SK-N-SH treated with all-trans-retinoic acid at 6 μM for 48 hours (cell line): ENCODE measurements at regions not wholly inside any gene's neighbourhood (a gene's known extent, or its start where the extent isn't known, plus 50 kb on each side); places are given as distances from the start of the nearest gene placed in this dataset.
A peak's percentile ranks its signal among the peaks of the same experiment; 100 is the strongest.

Experiments
- ATAC-seq: fragments of 200-7000 bp; cut with Tn5 transposase; 3 replicates; pipeline ENCODE4 v1.9.1; 2020; ENCODE audit warnings: mild to moderate bottlenecking, moderate library complexity
- ARNTL ChIP-seq: fragments of 450-650 bp; formaldehyde crosslinking; IDR thresholded peaks from 2 replicates; pipeline ENCODE4 v1.5.0; 2020; ENCODE audit warnings: low read depth, mild to moderate bottlenecking, moderate library complexity, borderline replicate concordance
- BACH2 ChIP-seq: fragments of 250-450 bp; sonication (Bioruptor Pico); IDR thresholded peaks from 2 replicates; pipeline ENCODE4 v1.9.0; 2021; ENCODE audit warnings: mild to moderate bottlenecking, borderline replicate concordance
- CREB5 ChIP-seq: fragments of 250-450 bp; sonication (Bioruptor Pico); IDR thresholded peaks from 2 replicates; pipeline ENCODE4 v1.5.1; 2020; ENCODE audit warnings: low read depth, mild to moderate bottlenecking, moderate library complexity
- CSDC2 ChIP-seq: fragments of 250-450 bp; sonication (Bioruptor Pico); IDR thresholded peaks from 2 replicates; pipeline ENCODE4 v1.5.0; 2020; ENCODE audit warnings: mild to moderate bottlenecking, moderate library complexity
- CSRNP3 ChIP-seq: fragments of 250-450 bp; sonication (Bioruptor Pico); IDR thresholded peaks from 2 replicates; pipeline ENCODE4 v1.5.1; 2021; ENCODE audit warnings: mild to moderate bottlenecking, moderate library complexity
- ESRRG ChIP-seq: fragments of 250-450 bp; sonication (Bioruptor Pico); IDR thresholded peaks from 2 replicates; pipeline ENCODE4 v1.6.1; 2021; ENCODE audit warnings: mild to moderate bottlenecking
- GLIS3 ChIP-seq: fragments of 250-450 bp; sonication (Bioruptor Pico); IDR thresholded peaks from 2 replicates; pipeline ENCODE4 v1.5.0; 2020; ENCODE audit warnings: mild to moderate bottlenecking, moderate library complexity
- ISL1 ChIP-seq: fragments of 250-450 bp; sonication (Bioruptor Pico); IDR thresholded peaks from 2 replicates; pipeline ENCODE4 v2.1.2; 2022; ENCODE audit warnings: mild to moderate bottlenecking, moderate library complexity
- OSR1 ChIP-seq: fragments of 250-450 bp; sonication (Bioruptor Pico); IDR thresholded peaks from 2 replicates; pipeline ENCODE4 v1.8.0; 2022; ENCODE audit warnings: moderate library complexity, mild to moderate bottlenecking, inconsistent platforms
- PATZ1 ChIP-seq: fragments of 250-450 bp; sonication (Bioruptor Pico); IDR thresholded peaks from 2 replicates; pipeline ENCODE4 v1.8.0; 2020; ENCODE audit warnings: mild to moderate bottlenecking, moderate library complexity, borderline replicate concordance
- POU6F1 ChIP-seq: fragments of 250-450 bp; sonication (Bioruptor Pico); IDR thresholded peaks from 2 replicates; pipeline ENCODE4 v1.8.0; 2021; ENCODE audit warnings: low read depth, mild to moderate bottlenecking, moderate library complexity, borderline replicate concordance
- PPARA ChIP-seq: fragments of 250-450 bp; sonication (Bioruptor Pico); IDR thresholded peaks from 2 replicates; pipeline ENCODE4 v1.5.0; 2020; ENCODE audit warnings: mild to moderate bottlenecking, borderline replicate concordance
- RARB ChIP-seq: fragments of 250-450 bp; sonication (Bioruptor Pico); IDR thresholded peaks from 2 replicates; pipeline ENCODE4 v1.8.0; 2021; ENCODE audit warnings: mild to moderate bottlenecking, moderate library complexity
- SNAI2 ChIP-seq: fragments of 250-450 bp; sonication (Bioruptor Pico); IDR thresholded peaks from 2 replicates; pipeline ENCODE4 v1.5.0; 2020; ENCODE audit warnings: mild to moderate bottlenecking, moderate library complexity
- TCF4 ChIP-seq: fragments of 250-450 bp; sonication (Bioruptor Pico); IDR thresholded peaks from 2 replicates; pipeline ENCODE4 v1.8.0; 2021; ENCODE audit warnings: mild to moderate bottlenecking, moderate library complexity, borderline replicate concordance
- TOX ChIP-seq: fragments of 250-450 bp; sonication (Bioruptor Pico); IDR thresholded peaks from 2 replicates; pipeline ENCODE4 v1.8.0; 2021; ENCODE audit warnings: mild to moderate bottlenecking, moderate library complexity, borderline replicate concordance
- ZC3H10 ChIP-seq: fragments of 250-450 bp; sonication (Bioruptor Pico); IDR thresholded peaks from 2 replicates; pipeline ENCODE4 v1.5.1; 2021; ENCODE audit warnings: mild to moderate bottlenecking, moderate library complexity
- ZFP3 ChIP-seq: fragments of 250-450 bp; sonication (Bioruptor Pico); IDR thresholded peaks from 2 replicates; pipeline ENCODE4 v1.5.0; 2020; ENCODE audit warnings: mild to moderate bottlenecking, moderate library complexity
- ZFP30 ChIP-seq: fragments of 450-650 bp; formaldehyde crosslinking; IDR thresholded peaks from 2 replicates; pipeline ENCODE4 v1.5.0; 2022; ENCODE audit warnings: mild to moderate bottlenecking, moderate library complexity
- ZNF565 ChIP-seq: fragments of 450-650 bp; formaldehyde crosslinking; conservative IDR thresholded peaks from 2 replicates; pipeline ENCODE4 v1.5.0; 2020; ENCODE audit warnings: low read depth, mild to moderate bottlenecking, moderate library complexity
- ZNF8 ChIP-seq: fragments of 450-650 bp; formaldehyde crosslinking; IDR thresholded peaks from 2 replicates; pipeline ENCODE4 v1.5.0; 2020; ENCODE audit warnings: mild to moderate bottlenecking, moderate library complexity

- ATAC-seq = no peak
These were observed 561.4 kb downstream of the ZIC3 start for GRCh38 chrX:138127314-138127713.

GRCh38 chrX:138128027-138128671 lies 562.2 kb downstream of the ZIC3 start:
- TF ChIP-seq GLIS3 (CRISPR knock-in tag) = no peak
- TF ChIP-seq ZFP30 = no peak
- no peak for TF ChIP-seq ISL1 (CRISPR knock-in tag)
- no peak for TF ChIP-seq ZC3H10 (CRISPR knock-in tag)
- TF ChIP-seq ZNF8 (CRISPR knock-in tag) = no peak
- TF ChIP-seq SNAI2 = no peak
- no peak for TF ChIP-seq TCF4 (CRISPR knock-in tag)
- TF ChIP-seq TOX (CRISPR knock-in tag) = no peak
- no peak for TF ChIP-seq CSRNP3 (CRISPR knock-in tag)
- TF ChIP-seq PPARA (CRISPR knock-in tag) = no peak
- no peak for TF ChIP-seq ESRRG (CRISPR knock-in tag)
- no peak for TF ChIP-seq CSDC2
- no peak for TF ChIP-seq PATZ1
- TF ChIP-seq POU6F1 (CRISPR knock-in tag) = no peak
- no peak for TF ChIP-seq ZFP3
- no peak for TF ChIP-seq BACH2 (CRISPR knock-in tag)

More at GRCh38 chrX:138127314-138127713, 561.4 kb downstream of the ZIC3 start:
- TF ChIP-seq ZC3H10 (CRISPR knock-in tag) (no peak), SNAI2 (no peak), ZFP30 (no peak), POU6F1 (CRISPR knock-in tag) (no peak), ISL1 (CRISPR knock-in tag) (no peak), ARNTL (CRISPR knock-in tag) (no peak)
- TF ChIP-seq, all 23 proteins: peak for 0

GRCh38 chrX:138150709-138151108 lies 560.8 kb downstream of the FGF13 start:
- no peak for ATAC-seq
- no peak for TF ChIP-seq ZNF565 (CRISPR knock-in tag)
- no peak for TF ChIP-seq ISL1 (CRISPR knock-in tag)
- TF ChIP-seq ZNF8 (CRISPR knock-in tag) = no peak
- TF ChIP-seq CREB5 (CRISPR knock-in tag) = no peak
- no peak for TF ChIP-seq OSR1 (CRISPR knock-in tag)

More at GRCh38 chrX:138128027-138128671, 562.2 kb downstream of the ZIC3 start:
- ATAC-seq = peak; percentile 89

GRCh38 chrX:138157850-138158249 lies 553.7 kb downstream of the FGF13 start:
- TF ChIP-seq BACH2 (CRISPR knock-in tag) = no peak
- TF ChIP-seq TOX (CRISPR knock-in tag) = no peak
- no peak for TF ChIP-seq ARNTL (CRISPR knock-in tag)
- no peak for TF ChIP-seq ZNF8 (CRISPR knock-in tag)
- no peak for TF ChIP-seq SNAI2
- TF ChIP-seq CREB5 (CRISPR knock-in tag) = no peak
- no peak for TF ChIP-seq RARB (CRISPR knock-in tag)
- no peak for TF ChIP-seq ZC3H10 (CRISPR knock-in tag)
- no peak for TF ChIP-seq GLIS3 (CRISPR knock-in tag)
- TF ChIP-seq ISL1 (CRISPR knock-in tag) = no peak
- TF ChIP-seq, all 23 proteins: peak for 0
- no peak for ATAC-seq
